Left lung (tissue), 4 donors: ENCODE measurements at regions not wholly inside any gene's neighbourhood (a gene's known extent, or its start where the extent isn't known, plus 50 kb on each side); places are given as distances from the start of the nearest gene placed in this dataset.
A peak's percentile ranks its signal among the peaks of the same experiment; 100 is the strongest.

ENCODE experiments used
- ATAC-seq: fragments of 200-7000 bp; cut with Tn5 transposase; one replicate; pipeline ENCODE4 v1.9.1; 2020; ENCODE audit warnings: moderate library complexity
- DNase-seq, 4 donors: peaks; one replicate each; pipeline ENCODE4 v3.0.0-alpha.2; 2013 to 2020
- H3K27ac ChIP-seq, 2 donors: fragments of 200-600 bp; sonication (generic) in 1 of 2; one replicate each; pipeline versions ENCODE4 v1.5.0 to v1.8.0; 2020 to 2021
- H3K27me3 ChIP-seq, 2 donors: fragments of 200-600 bp; sonication (generic) in 1 of 2; one replicate each; pipeline versions ENCODE4 v1.5.0 to v1.8.0; 2020 to 2021
- H3K36me3 ChIP-seq, 2 donors: fragments of 200-600 bp; sonication (generic) in 1 of 2; one replicate each; pipeline versions ENCODE4 v1.5.0 to v1.8.0; 2020 to 2021
- H3K4me1 ChIP-seq, 2 donors: fragments of 200-600 bp; one replicate each; pipeline ENCODE4 v1.8.0; 2021
- H3K4me3 ChIP-seq, 2 donors: fragments of 200-600 bp; sonication (generic) in 1 of 2; one replicate each; pipeline versions ENCODE4 v1.5.0 to v1.8.0; 2020 to 2021; ENCODE audit warnings: mild to moderate bottlenecking in 1 of 2
- H3K9me3 ChIP-seq, 2 donors: fragments of 200-600 bp; sonication (generic) in 1 of 2; one replicate each; pipeline versions ENCODE4 v1.5.0 to v1.8.0; 2020 to 2021
- intact Hi-C, 2 donors: fragments of 100-400 bp; cut with DNase I; formaldehyde crosslinking; loops; one replicate each; pipeline versions ENCODE4 v1.11.2 to v1.14.2; 2022
- TF ChIP-seq, protein P1 (sequence below), 2 donors: fragments of 200-600 bp; sonication (generic) in 1 of 2; IDR thresholded peaks; one replicate each; pipeline versions ENCODE4 v1.5.0 to v1.8.0; 2021; ENCODE audit warnings: antibody characterized with exemption in 2 of 2
- donor health status: DM: no; HTN: yes; CAD: no.
- donor health status: DM: no; HTN: no; CAD: no.

DNA sequence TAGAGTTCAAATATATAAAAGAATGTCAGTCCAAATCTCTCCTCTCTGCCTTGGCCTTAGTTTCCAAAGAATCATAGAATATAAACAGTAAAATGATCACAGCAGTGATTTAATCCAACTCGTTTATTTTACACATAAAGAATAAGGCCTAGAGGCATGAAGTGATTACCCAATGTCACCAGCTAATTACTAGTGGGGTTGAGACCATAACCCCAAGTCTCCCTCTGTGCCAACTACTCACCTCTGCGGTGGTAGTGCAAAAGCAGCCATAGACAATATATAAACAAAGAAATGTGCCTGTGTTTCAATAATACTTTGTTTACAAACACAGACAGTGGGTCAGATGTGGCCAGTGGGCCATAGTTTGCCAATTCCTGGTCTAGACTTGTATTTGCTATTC is 96.6 kb upstream of the FAT3 start:
- H3K36me3 ChIP-seq = no peaks in the 10 kb centered on the region
- peaks cover 0 to 3% of the 10 kb centered on the region in 2 donors for H3K9me3 ChIP-seq
- no peaks in the 10 kb centered on the region for H3K4me1 ChIP-seq
- intact Hi-C loops = no loop called here
- H3K27ac ChIP-seq = no peak overlapping the region
- ATAC-seq (no peak), DNase-seq (no peak)
- TF ChIP-seq, protein P1, sequence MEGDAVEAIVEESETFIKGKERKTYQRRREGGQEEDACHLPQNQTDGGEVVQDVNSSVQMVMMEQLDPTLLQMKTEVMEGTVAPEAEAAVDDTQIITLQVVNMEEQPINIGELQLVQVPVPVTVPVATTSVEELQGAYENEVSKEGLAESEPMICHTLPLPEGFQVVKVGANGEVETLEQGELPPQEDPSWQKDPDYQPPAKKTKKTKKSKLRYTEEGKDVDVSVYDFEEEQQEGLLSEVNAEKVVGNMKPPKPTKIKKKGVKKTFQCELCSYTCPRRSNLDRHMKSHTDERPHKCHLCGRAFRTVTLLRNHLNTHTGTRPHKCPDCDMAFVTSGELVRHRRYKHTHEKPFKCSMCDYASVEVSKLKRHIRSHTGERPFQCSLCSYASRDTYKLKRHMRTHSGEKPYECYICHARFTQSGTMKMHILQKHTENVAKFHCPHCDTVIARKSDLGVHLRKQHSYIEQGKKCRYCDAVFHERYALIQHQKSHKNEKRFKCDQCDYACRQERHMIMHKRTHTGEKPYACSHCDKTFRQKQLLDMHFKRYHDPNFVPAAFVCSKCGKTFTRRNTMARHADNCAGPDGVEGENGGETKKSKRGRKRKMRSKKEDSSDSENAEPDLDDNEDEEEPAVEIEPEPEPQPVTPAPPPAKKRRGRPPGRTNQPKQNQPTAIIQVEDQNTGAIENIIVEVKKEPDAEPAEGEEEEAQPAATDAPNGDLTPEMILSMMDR (IDR thresholded peaks at IDR 0.05) = no peak
- no peak overlapping the region for H3K4me3 ChIP-seq
- H3K27me3 ChIP-seq = no peaks in the 10 kb centered on the region

DNA sequence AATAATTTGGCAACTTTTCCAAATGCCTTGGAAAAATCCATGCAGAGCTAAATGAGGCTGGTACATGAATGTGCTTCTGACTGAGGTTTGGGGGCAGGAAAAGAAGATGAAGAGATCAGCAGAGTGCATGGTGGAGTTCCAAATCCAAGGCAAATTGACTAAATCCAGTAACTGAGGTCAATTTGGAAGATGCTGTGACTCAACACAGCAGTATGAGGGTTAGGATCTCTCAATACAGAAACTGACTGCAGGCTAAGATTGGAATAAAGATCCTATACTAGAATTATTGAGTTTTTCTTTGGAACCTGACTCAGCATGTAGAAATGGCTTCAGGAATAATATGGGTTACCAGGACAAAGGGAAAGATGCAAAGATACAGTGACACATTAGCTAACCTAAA is 99.3 kb upstream of the FAT3 start:
- DNase-seq = no peak
- Histone ChIP-seq H3K27me3 (no peaks in the 10 kb centered on the region), H3K9me3 (no peaks in the 10 kb centered on the region), H3K4me1 (no peaks in the 10 kb centered on the region), H3K4me3 (no peak overlapping the region), H3K36me3 (no peaks in the 10 kb centered on the region), H3K27ac (no peak overlapping the region)
- TF ChIP-seq, protein P1 (IDR thresholded peaks at IDR 0.05) = no peak
- intact Hi-C loops = no loop called here
- no peak for ATAC-seq

DNA sequence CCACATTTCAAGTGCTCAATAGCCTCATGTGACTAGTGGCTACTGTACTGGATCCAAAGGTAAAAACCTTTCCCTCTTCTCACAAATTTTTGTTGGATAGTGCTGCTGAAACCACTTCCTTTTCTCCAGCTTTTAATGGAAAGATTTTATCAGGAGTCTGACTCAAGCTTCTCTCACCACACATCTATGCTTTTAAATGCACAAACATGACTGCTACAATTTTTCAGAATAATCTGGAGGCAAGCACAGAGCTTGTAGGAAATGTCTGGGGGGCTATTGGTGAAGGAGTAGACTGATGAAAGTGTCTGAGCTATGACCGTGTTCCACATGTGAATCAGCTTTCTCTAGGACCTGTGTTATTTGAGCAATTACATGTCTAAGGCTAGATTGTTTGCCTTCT is 101.1 kb upstream of the FAT3 start:
- intact Hi-C loops = no loop called here
- TF ChIP-seq, protein P1 (IDR thresholded peaks at IDR 0.05) = no peak

DNA sequence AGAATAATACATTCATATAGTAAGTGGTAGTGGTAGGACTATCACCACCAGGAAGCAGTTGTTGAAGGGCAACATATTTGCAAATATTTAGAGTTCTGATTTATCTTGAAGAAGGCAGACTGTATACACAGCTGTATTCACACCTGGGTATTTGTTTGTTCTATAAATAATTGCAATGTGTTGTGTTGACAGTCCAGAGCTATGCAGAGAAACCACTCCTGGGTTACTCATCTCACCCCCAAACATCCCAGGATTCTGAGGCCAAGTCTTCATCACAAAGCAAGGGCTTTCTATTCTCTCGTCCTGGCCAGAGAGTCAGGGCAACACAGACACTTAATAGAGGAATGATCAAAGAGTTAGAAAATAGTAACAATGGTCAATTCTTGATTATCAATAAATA is 102.1 kb upstream of the FAT3 start:
- no peak for ATAC-seq
- intact Hi-C loops = no loop called here
- Histone ChIP-seq H3K27me3 (no peaks in the 10 kb centered on the region), H3K36me3 (no peaks in the 10 kb centered on the region), H3K9me3 (no peaks in the 10 kb centered on the region), H3K4me3 (no peak overlapping the region), H3K4me1 (no peaks in the 10 kb centered on the region), H3K27ac (no peak overlapping the region)
- TF ChIP-seq, protein P1 (IDR thresholded peaks at IDR 0.05) = no peak
- no peak for DNase-seq

More for the DNA sequence above, 101.1 kb upstream of the FAT3 start:
- no peaks in the 10 kb centered on the region for H3K9me3 ChIP-seq
- no peaks in the 10 kb centered on the region for H3K36me3 ChIP-seq
- DNase-seq = no peak
- H3K27me3 ChIP-seq = no peaks in the 10 kb centered on the region
- H3K4me3 ChIP-seq = no peak overlapping the region
- no peaks in the 10 kb centered on the region for H3K4me1 ChIP-seq
- no peak overlapping the region for H3K27ac ChIP-seq
- no peak for ATAC-seq

DNA sequence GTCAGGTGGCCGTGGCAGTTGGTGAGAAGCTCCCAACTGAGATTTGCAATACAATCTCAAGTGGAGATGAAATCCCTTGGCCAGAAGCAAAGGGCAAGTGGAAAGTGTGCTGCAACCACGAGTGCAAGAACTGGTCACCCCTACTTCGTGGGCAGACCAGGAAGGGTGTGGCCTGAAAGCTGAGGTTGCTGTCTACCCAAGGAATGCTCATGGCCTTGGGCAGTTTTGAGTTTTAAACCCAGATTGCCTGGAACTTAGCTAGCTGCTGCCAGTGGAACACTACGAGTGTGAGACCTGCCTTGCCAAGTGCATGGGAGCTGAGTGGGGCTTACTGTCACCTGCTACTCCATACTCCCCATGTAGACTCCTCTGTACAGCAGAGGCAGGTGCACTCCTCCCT is 113.3 kb upstream of the FAT3 start:
- H3K36me3 ChIP-seq = no peaks in the 10 kb centered on the region
- intact Hi-C loops = no loop called here
- DNase-seq = peak in 1 of 4 donors; percentile 17
- H3K4me1 ChIP-seq = no peaks in the 10 kb centered on the region
- TF ChIP-seq, protein P1 (IDR thresholded peaks at IDR 0.05) = no peak
- H3K4me3 ChIP-seq = no peak overlapping the region
- ATAC-seq = no peak
- no peaks in the 10 kb centered on the region for H3K27me3 ChIP-seq
- H3K27ac ChIP-seq = no peak overlapping the region
- peaks cover 0 to 26% of the 10 kb centered on the region in 2 donors for H3K9me3 ChIP-seq
